OCI-LY1 (cell line): ENCODE measurements at regions not wholly inside any gene's neighbourhood (a gene's known extent, or its start where the extent isn't known, plus 50 kb on each side); places are given as distances from the start of the nearest gene placed in this dataset.

Source experiments
- H2AFZ ChIP-seq: fragments of 200-600 bp; sonication (generic), shearing (Covaris generic); 2 replicates; pipeline ENCODE4 v1.6.0; 2014; ENCODE audit warnings: antibody characterized with exemption, mild to moderate bottlenecking, low read length
- H3F3A ChIP-seq: fragments of 200-600 bp; sonication (generic), shearing (Covaris generic); 2 replicates; pipeline ENCODE4 v1.6.0; 2014; ENCODE audit warnings: mild to moderate bottlenecking, antibody characterized with exemption, low read length, moderate library complexity; ENCODE audit not compliant: insufficient read depth
- H3K27ac ChIP-seq: fragments of 200-600 bp; sonication (generic); 2 replicates; pipeline ENCODE4 v1.5.1; 2014; ENCODE audit warnings: low read length, mixed run types, mild to moderate bottlenecking, low read depth; ENCODE audit not compliant: poor library complexity, severe bottlenecking
- H3K27me3 ChIP-seq: fragments of 200-600 bp; sonication (generic); 2 replicates; pipeline ENCODE4 v1.6.0; 2014; ENCODE audit warnings: antibody characterized with exemption, mild to moderate bottlenecking, low read length, moderate library complexity; ENCODE audit not compliant: insufficient read depth
- H3K36me3 ChIP-seq: fragments of 200-600 bp; sonication (generic); 2 replicates; pipeline ENCODE4 v1.6.1; 2014; ENCODE audit warnings: mild to moderate bottlenecking, antibody characterized with exemption, low read length, moderate library complexity, mixed read lengths; ENCODE audit not compliant: insufficient read depth
- H3K4me1 ChIP-seq: fragments of 200-600 bp; sonication (generic); 2 replicates; pipeline ENCODE4 v1.5.1; 2014; ENCODE audit warnings: mild to moderate bottlenecking, low read length, moderate library complexity; ENCODE audit not compliant: insufficient read depth, severe bottlenecking
- H3K4me2 ChIP-seq: fragments of 200-600 bp; sonication (generic), shearing (Covaris generic); 2 replicates; pipeline ENCODE4 v1.6.1; 2014; ENCODE audit warnings: low read length
- H3K4me3 ChIP-seq: fragments of 200-600 bp; sonication (generic); 2 replicates; pipeline ENCODE4 v1.5.1; 2014; ENCODE audit warnings: low read length, low read depth, mild to moderate bottlenecking, mixed read lengths; ENCODE audit not compliant: poor library complexity, severe bottlenecking
- H3K79me2 ChIP-seq: fragments of 200-600 bp; shearing (Covaris generic); 2 replicates; pipeline ENCODE4 v1.6.1; 2016; ENCODE audit warnings: mixed run types, low read length, mixed read lengths; ENCODE audit not compliant: insufficient read depth
- H3K9ac ChIP-seq: fragments of 200-600 bp; sonication (generic), shearing (Covaris generic); 2 replicates; pipeline ENCODE4 v1.6.1; 2014; ENCODE audit warnings: mild to moderate bottlenecking, low read length, mixed read lengths
- H3K9me2 ChIP-seq: fragments of 200-600 bp; sonication (generic), shearing (Covaris generic); 2 replicates; pipeline ENCODE4 v1.6.1; 2014; ENCODE audit warnings: low read depth, mild to moderate bottlenecking, low read length, mixed read lengths
- H3K9me3 ChIP-seq: fragments of 200-600 bp; shearing (Covaris generic); 2 replicates; pipeline ENCODE4 v1.6.1; 2014; ENCODE audit warnings: low read length, mixed read lengths
- H4K20me1 ChIP-seq: fragments of 200-600 bp; sonication (generic), shearing (Covaris generic); 2 replicates; pipeline ENCODE4 v1.6.0; 2016; ENCODE audit warnings: mild to moderate bottlenecking, low read length; ENCODE audit not compliant: insufficient read depth
- CTCF ChIP-seq: fragments of 200-600 bp; sonication (generic), shearing (Covaris generic); IDR thresholded peaks from 2 replicates; pipeline ENCODE4 v1.5.1; 2017; ENCODE audit warnings: mild to moderate bottlenecking, antibody characterized with exemption, low read length, moderate library complexity, mixed read lengths
- EZH2 ChIP-seq: fragments of 200-600 bp; sonication (generic), shearing (Covaris generic); IDR thresholded peaks from 2 replicates; pipeline ENCODE4 v1.8.0; 2017; ENCODE audit warnings: borderline replicate concordance, mixed run types, mild to moderate bottlenecking, antibody characterized with exemption, low read length, moderate library complexity, mixed read lengths

- Histone ChIP-seq H3K27ac (no peak overlapping the region), H3K9ac (no peak overlapping the region), H3K9me2 (no peaks in the 10 kb centered on the region), H3K4me2 (no peak overlapping the region), H4K20me1 (no peaks in the 10 kb centered on the region), H3K27me3 (no peaks in the 10 kb centered on the region), H3K4me1 (no peaks in the 10 kb centered on the region), H3K4me3 (no peak overlapping the region), H3K36me3 (no peaks in the 10 kb centered on the region), H3F3A (no peaks in the 10 kb centered on the region), H3K79me2 (no peaks in the 10 kb centered on the region), H3K9me3 (no peaks in the 10 kb centered on the region), H2AFZ (no peak overlapping the region)
- TF ChIP-seq EZH2 = no peak
Measured at GRCh38 chr6:101208152-101208551, 185.4 kb upstream of the GRIK2 start.

- Histone ChIP-seq H3K27me3 (no peaks in the 10 kb centered on the region), H2AFZ (no peak overlapping the region), H3K9ac (no peak overlapping the region), H3K4me2 (no peak overlapping the region), H4K20me1 (no peaks in the 10 kb centered on the region), H3K79me2 (no peaks in the 10 kb centered on the region), H3K9me3 (no peaks in the 10 kb centered on the region), H3F3A (no peaks in the 10 kb centered on the region), H3K4me1 (no peaks in the 10 kb centered on the region), H3K36me3 (no peaks in the 10 kb centered on the region), H3K9me2 (no peaks in the 10 kb centered on the region), H3K4me3 (no peak overlapping the region), H3K27ac (no peak overlapping the region)
- TF ChIP-seq EZH2 = no peak
- TF ChIP-seq CTCF = no peak
Measured at GRCh38 chr6:101212640-101213039, 180.9 kb upstream of the GRIK2 start.

- no peak for TF ChIP-seq CTCF
- no peak for TF ChIP-seq EZH2
- H3K9ac ChIP-seq = no peak overlapping the region
- H3K9me2 ChIP-seq = no peaks in the 10 kb centered on the region
- no peaks in the 10 kb centered on the region for H3K36me3 ChIP-seq
- no peaks in the 10 kb centered on the region for H3K9me3 ChIP-seq
- no peak overlapping the region for H3K27ac ChIP-seq
- no peaks in the 10 kb centered on the region for H4K20me1 ChIP-seq
- no peaks in the 10 kb centered on the region for H3K4me1 ChIP-seq
- H3K4me3 ChIP-seq = no peak overlapping the region
- no peak overlapping the region for H2AFZ ChIP-seq
- H3F3A ChIP-seq = no peaks in the 10 kb centered on the region
- H3K27me3 ChIP-seq = no peaks in the 10 kb centered on the region
- no peaks in the 10 kb centered on the region for H3K79me2 ChIP-seq
- no peak overlapping the region for H3K4me2 ChIP-seq
Measured at GRCh38 chr6:101222007-101222406, 171.5 kb upstream of the GRIK2 start.

- Histone ChIP-seq H3K4me2 (no peak overlapping the region), H4K20me1 (no peaks in the 10 kb centered on the region), H3K9ac (no peak overlapping the region), H3K36me3 (no peaks in the 10 kb centered on the region), H3K9me3 (no peaks in the 10 kb centered on the region), H3F3A (no peaks in the 10 kb centered on the region), H3K27ac (no peak overlapping the region), H3K4me3 (no peak overlapping the region), H3K27me3 (no peaks in the 10 kb centered on the region), H3K9me2 (no peaks in the 10 kb centered on the region), H3K4me1 (no peaks in the 10 kb centered on the region), H3K79me2 (no peaks in the 10 kb centered on the region), H2AFZ (no peak overlapping the region)
- no peak for TF ChIP-seq CTCF
- TF ChIP-seq EZH2 = no peak
Measured at GRCh38 chr6:101224751-101225150, 168.8 kb upstream of the GRIK2 start.
